ENCODE measurements at regions not wholly inside any gene's neighbourhood (a gene's known extent, or its start where the extent isn't known, plus 50 kb on each side); places are given as distances from the start of the nearest gene placed in this dataset.

- no peaks in the 10 kb centered on the region for H4K20me1 ChIP-seq (ENCODE audit: control insufficient read depth, insufficient read depth, low read depth, low read length)
- TF ChIP-seq CTCF (IDR thresholded peaks at IDR 0.05; ENCODE audit: low read depth, low read length, poor library complexity, severe bottlenecking) (no peak), EZH2phosphoT487 (IDR thresholded peaks at IDR 0.05; ENCODE audit: borderline replicate concordance, low read length) (no peak)
- H3K36me3 ChIP-seq (ENCODE audit: control insufficient read depth, low read length): no peaks in the 10 kb centered on the region
- no peak overlapping the region for H3K4me2 ChIP-seq (ENCODE audit: low read length)
- H3K9me3 ChIP-seq (ENCODE audit: control insufficient read depth, insufficient read depth, low read length): no peaks in the 10 kb centered on the region
- no peaks in the 10 kb centered on the region for H3K27me3 ChIP-seq (ENCODE audit: control insufficient read depth, low read length)
- H3K79me2 ChIP-seq (ENCODE audit: control insufficient read depth, low read length): no peaks in the 10 kb centered on the region
- H3F3A ChIP-seq (ENCODE audit: control insufficient read depth, insufficient read depth): no peaks in the 10 kb centered on the region
- H3K9me2 ChIP-seq (replicated peaks; ENCODE audit: control insufficient read depth, low read length): no peaks in the 10 kb centered on the region
- H3K4me3 ChIP-seq (ENCODE audit: low read length): no peak overlapping the region
- H3K27ac ChIP-seq (ENCODE audit: low read depth, low read length): no peak overlapping the region
- no peaks in the 10 kb centered on the region for H3K4me1 ChIP-seq (ENCODE audit: control insufficient read depth, low read length)
Observed at GRCh38 chr5:67541875-67542274, 345.3 kb upstream of the CD180 start.

- no peaks in the 10 kb centered on the region for H3K36me3 ChIP-seq (ENCODE audit: control insufficient read depth, low read length)
- H3K9me2 ChIP-seq (replicated peaks; ENCODE audit: control insufficient read depth, low read length): no peaks in the 10 kb centered on the region
- H3K4me1 ChIP-seq (ENCODE audit: control insufficient read depth, low read length): no peaks in the 10 kb centered on the region
- no peak overlapping the region for H3K4me2 ChIP-seq (ENCODE audit: low read length)
- no peaks in the 10 kb centered on the region for H3F3A ChIP-seq (ENCODE audit: control insufficient read depth, insufficient read depth)
- no peak for TF ChIP-seq CTCF (IDR thresholded peaks at IDR 0.05; ENCODE audit: low read depth, low read length, poor library complexity, severe bottlenecking)
- H3K9me3 ChIP-seq (ENCODE audit: control insufficient read depth, insufficient read depth, low read length): no peaks in the 10 kb centered on the region
- no peak overlapping the region for H3K27ac ChIP-seq (ENCODE audit: low read depth, low read length)
- H3K27me3 ChIP-seq (ENCODE audit: control insufficient read depth, low read length): no peaks in the 10 kb centered on the region
- H4K20me1 ChIP-seq (ENCODE audit: control insufficient read depth, insufficient read depth, low read depth, low read length): no peaks in the 10 kb centered on the region
- no peaks in the 10 kb centered on the region for H3K79me2 ChIP-seq (ENCODE audit: control insufficient read depth, low read length)
- no peak overlapping the region for H3K4me3 ChIP-seq (ENCODE audit: low read length)
Observed at GRCh38 chr5:67538855-67539506, 342.4 kb upstream of the CD180 start.

- Histone ChIP-seq H3K36me3 (ENCODE audit: control insufficient read depth, low read length) (no peaks in the 10 kb centered on the region), H3K9me2 (replicated peaks; ENCODE audit: control insufficient read depth, low read length) (no peaks in the 10 kb centered on the region), H3K4me3 (ENCODE audit: low read length) (no peak overlapping the region), H3F3A (ENCODE audit: control insufficient read depth, insufficient read depth) (no peaks in the 10 kb centered on the region), H4K20me1 (ENCODE audit: control insufficient read depth, insufficient read depth, low read depth, low read length) (no peaks in the 10 kb centered on the region), H3K27me3 (ENCODE audit: control insufficient read depth, low read length) (no peaks in the 10 kb centered on the region), H3K9me3 (ENCODE audit: control insufficient read depth, insufficient read depth, low read length) (no peaks in the 10 kb centered on the region), H3K79me2 (ENCODE audit: control insufficient read depth, low read length) (no peaks in the 10 kb centered on the region), H3K4me1 (ENCODE audit: control insufficient read depth, low read length) (no peaks in the 10 kb centered on the region), H3K27ac (ENCODE audit: low read depth, low read length) (no peak overlapping the region), H3K4me2 (ENCODE audit: low read length) (no peak overlapping the region)
- TF ChIP-seq EZH2phosphoT487 (IDR thresholded peaks at IDR 0.05; ENCODE audit: borderline replicate concordance, low read length): no peak
- TF ChIP-seq CTCF (IDR thresholded peaks at IDR 0.05; ENCODE audit: low read depth, low read length, poor library complexity, severe bottlenecking): no peak
Observed at GRCh38 chr5:67537439-67538148, 341.0 kb upstream of the CD180 start.

Data from DOHH2 (cell line).